Right lobe of liver (tissue), 4 donors: ENCODE measurements at regions not wholly inside any gene's neighbourhood (a gene's known extent, or its start where the extent isn't known, plus 50 kb on each side); places are given as distances from the start of the nearest gene placed in this dataset.

ENCODE experiments used
- POLR2A ChIP-seq: fragments of 450-650 bp; IDR thresholded peaks from one replicate; pipeline ENCODE4 v1.6.1; 2017; ENCODE audit warnings: antibody characterized with exemption, mild to moderate bottlenecking
- TF ChIP-seq, protein P1 (sequence below), 4 donors: fragments of 200-600 bp in 3 of 4; fragments of 450-650 bp in 1 of 4; IDR thresholded peaks; one replicate each; pipeline versions ENCODE4 v1.5.1 to v1.8.0; 2016 to 2022; ENCODE audit warnings: antibody characterized with exemption in 4 of 4, mild to moderate bottlenecking in 2 of 4
- donor health status: DM: no; HTN: no; CAD: no.
- donor health status: DM: no; HTN: no; CAD: no.
- donor health status: DM: no; HTN: yes; CAD: no.

DNA sequence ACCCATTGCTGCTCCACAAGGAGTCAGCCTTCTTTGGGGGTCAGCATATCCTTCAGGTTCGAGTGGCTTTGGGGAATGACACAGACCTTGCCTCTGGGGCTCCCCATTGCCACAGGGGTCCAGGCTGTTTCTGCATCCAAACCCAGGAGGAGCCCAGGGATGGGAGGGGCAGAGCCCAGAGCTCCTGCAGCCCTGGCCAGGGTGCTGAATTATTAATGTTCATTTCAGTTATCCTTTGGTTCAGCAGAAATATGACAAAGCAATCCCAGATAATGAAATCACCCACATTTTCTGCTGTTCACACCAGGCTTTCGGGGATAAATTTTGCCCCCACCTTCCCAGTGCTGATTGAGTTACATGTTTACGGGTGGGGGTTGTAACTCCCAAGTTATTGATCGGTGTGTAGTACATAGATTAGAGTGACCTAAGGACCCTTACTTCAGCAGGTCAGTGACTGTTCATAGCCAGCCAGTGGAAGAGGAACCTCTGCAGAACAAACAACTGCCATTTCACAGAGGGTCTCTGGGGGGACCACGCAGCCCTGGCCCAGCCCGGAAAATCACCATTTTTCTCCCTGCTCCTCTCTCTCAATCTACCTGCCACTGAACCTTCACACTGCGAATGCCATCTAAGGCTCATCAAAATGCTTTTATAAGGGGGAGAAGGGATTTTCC is 240.3 kb upstream of the N4BP1 start:
- TF ChIP-seq, protein P1, sequence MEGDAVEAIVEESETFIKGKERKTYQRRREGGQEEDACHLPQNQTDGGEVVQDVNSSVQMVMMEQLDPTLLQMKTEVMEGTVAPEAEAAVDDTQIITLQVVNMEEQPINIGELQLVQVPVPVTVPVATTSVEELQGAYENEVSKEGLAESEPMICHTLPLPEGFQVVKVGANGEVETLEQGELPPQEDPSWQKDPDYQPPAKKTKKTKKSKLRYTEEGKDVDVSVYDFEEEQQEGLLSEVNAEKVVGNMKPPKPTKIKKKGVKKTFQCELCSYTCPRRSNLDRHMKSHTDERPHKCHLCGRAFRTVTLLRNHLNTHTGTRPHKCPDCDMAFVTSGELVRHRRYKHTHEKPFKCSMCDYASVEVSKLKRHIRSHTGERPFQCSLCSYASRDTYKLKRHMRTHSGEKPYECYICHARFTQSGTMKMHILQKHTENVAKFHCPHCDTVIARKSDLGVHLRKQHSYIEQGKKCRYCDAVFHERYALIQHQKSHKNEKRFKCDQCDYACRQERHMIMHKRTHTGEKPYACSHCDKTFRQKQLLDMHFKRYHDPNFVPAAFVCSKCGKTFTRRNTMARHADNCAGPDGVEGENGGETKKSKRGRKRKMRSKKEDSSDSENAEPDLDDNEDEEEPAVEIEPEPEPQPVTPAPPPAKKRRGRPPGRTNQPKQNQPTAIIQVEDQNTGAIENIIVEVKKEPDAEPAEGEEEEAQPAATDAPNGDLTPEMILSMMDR (IDR thresholded peaks at IDR 0.05), result no peak
- no peak for TF ChIP-seq POLR2A
